DOHH2 (cell line): ENCODE measurements at regions not wholly inside any gene's neighbourhood (a gene's known extent, or its start where the extent isn't known, plus 50 kb on each side); places are given as distances from the start of the nearest gene placed in this dataset.

Experiments used
- H3F3A ChIP-seq: fragments of 200-600 bp; sonication (generic), shearing (Covaris generic); 2 replicates; pipeline ENCODE4 v1.6.0; 2016; ENCODE audit warnings: antibody characterized with exemption, mild to moderate bottlenecking; ENCODE audit not compliant: control insufficient read depth, insufficient read depth
- H3K27ac ChIP-seq: fragments of 200-600 bp; sonication (generic); 2 replicates; pipeline ENCODE4 v1.5.1; 2014; ENCODE audit warnings: low read depth, mild to moderate bottlenecking, low read length, moderate library complexity
- H3K27me3 ChIP-seq: fragments of 200-600 bp; sonication (generic); 2 replicates; pipeline ENCODE4 v1.6.1; 2014; ENCODE audit warnings: mild to moderate bottlenecking, low read length, mixed read lengths; ENCODE audit not compliant: control insufficient read depth
- H3K36me3 ChIP-seq: fragments of 200-600 bp; sonication (generic); 2 replicates; pipeline ENCODE4 v1.6.1; 2014; ENCODE audit warnings: mild to moderate bottlenecking, low read length, moderate library complexity, mixed read lengths; ENCODE audit not compliant: control insufficient read depth
- H3K4me1 ChIP-seq: fragments of 200-600 bp; sonication (generic); 2 replicates; pipeline ENCODE4 v1.6.1; 2014; ENCODE audit warnings: mild to moderate bottlenecking, low read length, mixed read lengths; ENCODE audit not compliant: control insufficient read depth
- H3K4me2 ChIP-seq: fragments of 200-600 bp; sonication (generic); 2 replicates; pipeline ENCODE4 v1.6.0; 2014; ENCODE audit warnings: mild to moderate bottlenecking, low read length, moderate library complexity
- H3K4me3 ChIP-seq: fragments of 200-600 bp; sonication (generic); 2 replicates; pipeline ENCODE4 v1.5.1; 2014; ENCODE audit warnings: mild to moderate bottlenecking, low read length, mixed read lengths
- H3K79me2 ChIP-seq: fragments of 200-600 bp; sonication (generic); 2 replicates; pipeline ENCODE4 v1.6.1; 2014; ENCODE audit warnings: mild to moderate bottlenecking, low read length, mixed read lengths; ENCODE audit not compliant: control insufficient read depth
- H3K9me2 ChIP-seq: fragments of 200-600 bp; sonication (generic); replicated peaks from 2 replicates; pipeline ENCODE4 v1.6.1; 2014; ENCODE audit warnings: mild to moderate bottlenecking, low read length, mixed read lengths; ENCODE audit not compliant: control insufficient read depth
- H3K9me3 ChIP-seq: fragments of 200-600 bp; sonication (generic); 2 replicates; pipeline ENCODE4 v1.6.1; 2014; ENCODE audit warnings: antibody characterized with exemption, low read length, mixed read lengths; ENCODE audit not compliant: control insufficient read depth, insufficient read depth
- H4K20me1 ChIP-seq: fragments of 200-600 bp; sonication (generic); 2 replicates; pipeline ENCODE4 v1.6.0; 2014; ENCODE audit warnings: low read depth, mild to moderate bottlenecking, antibody characterized with exemption, low read length, moderate library complexity; ENCODE audit not compliant: control insufficient read depth, insufficient read depth
- CTCF ChIP-seq: fragments of 200-600 bp; sonication (generic); IDR thresholded peaks from one replicate; pipeline ENCODE4 v1.5.1; 2014; ENCODE audit warnings: antibody characterized with exemption, mild to moderate bottlenecking, low read depth, low read length; ENCODE audit not compliant: poor library complexity, severe bottlenecking
- EZH2phosphoT487 ChIP-seq: fragments of 200-600 bp; sonication (generic); IDR thresholded peaks from 2 replicates; pipeline ENCODE4 v1.6.1; 2017; ENCODE audit warnings: borderline replicate concordance, mild to moderate bottlenecking, antibody characterized with exemption, low read length, moderate library complexity, mixed read lengths

GRCh38 chr1:81571946-81572345, 228.8 kb upstream of the ADGRL2 start:
- TF ChIP-seq EZH2phosphoT487 (no peak), CTCF (no peak)
- Histone ChIP-seq H3K4me1 (no peaks in the 10 kb centered on the region), H3K79me2 (no peaks in the 10 kb centered on the region), H3K27me3 (no peaks in the 10 kb centered on the region), H3F3A (no peaks in the 10 kb centered on the region), H3K9me3 (no peaks in the 10 kb centered on the region), H3K4me2 (no peak overlapping the region), H3K9me2 (no peaks in the 10 kb centered on the region), H4K20me1 (no peaks in the 10 kb centered on the region), H3K27ac (no peak overlapping the region), H3K36me3 (no peaks in the 10 kb centered on the region), H3K4me3 (no peak overlapping the region)

DNA sequence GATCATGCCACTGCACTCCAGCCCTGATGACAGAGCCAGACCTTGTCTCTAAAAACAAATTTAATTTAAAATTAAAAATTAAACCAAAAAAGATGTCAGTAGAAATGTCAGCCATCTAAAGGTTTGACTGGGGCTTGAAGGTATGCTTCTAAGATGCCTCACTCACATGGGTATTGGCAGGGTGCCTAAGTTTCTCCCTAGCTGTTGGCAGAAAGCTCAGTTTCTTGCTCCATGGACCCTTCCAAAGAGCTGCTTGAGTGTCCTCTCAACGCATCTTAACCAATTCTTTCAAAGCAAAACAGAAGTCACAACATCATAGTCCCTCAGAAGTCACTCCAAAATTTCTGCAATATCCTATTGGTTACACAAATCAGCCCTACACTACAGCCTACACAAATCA, 231.0 kb upstream of the ADGRL2 start:
- Histone ChIP-seq H3K4me1 (no peaks in the 10 kb centered on the region), H4K20me1 (no peaks in the 10 kb centered on the region), H3F3A (no peaks in the 10 kb centered on the region), H3K36me3 (no peaks in the 10 kb centered on the region), H3K27ac (no peak overlapping the region), H3K4me2 (no peak overlapping the region), H3K9me3 (no peaks in the 10 kb centered on the region), H3K9me2 (no peaks in the 10 kb centered on the region), H3K4me3 (no peak overlapping the region), H3K79me2 (no peaks in the 10 kb centered on the region), H3K27me3 (no peaks in the 10 kb centered on the region)
- no peak for TF ChIP-seq CTCF
- no peak for TF ChIP-seq EZH2phosphoT487

GRCh38 chr1:81563632-81564031, 237.1 kb upstream of the ADGRL2 start:
- no peaks in the 10 kb centered on the region for H3K9me3 ChIP-seq
- no peaks in the 10 kb centered on the region for H4K20me1 ChIP-seq
- H3K4me2 ChIP-seq: no peak overlapping the region
- H3K27ac ChIP-seq: no peak overlapping the region
- H3F3A ChIP-seq: no peaks in the 10 kb centered on the region
- TF ChIP-seq CTCF (no peak), EZH2phosphoT487 (no peak)
- no peaks in the 10 kb centered on the region for H3K79me2 ChIP-seq
- H3K9me2 ChIP-seq: no peaks in the 10 kb centered on the region
- no peaks in the 10 kb centered on the region for H3K27me3 ChIP-seq
- no peaks in the 10 kb centered on the region for H3K4me1 ChIP-seq
- no peaks in the 10 kb centered on the region for H3K36me3 ChIP-seq
- H3K4me3 ChIP-seq: no peak overlapping the region

DNA sequence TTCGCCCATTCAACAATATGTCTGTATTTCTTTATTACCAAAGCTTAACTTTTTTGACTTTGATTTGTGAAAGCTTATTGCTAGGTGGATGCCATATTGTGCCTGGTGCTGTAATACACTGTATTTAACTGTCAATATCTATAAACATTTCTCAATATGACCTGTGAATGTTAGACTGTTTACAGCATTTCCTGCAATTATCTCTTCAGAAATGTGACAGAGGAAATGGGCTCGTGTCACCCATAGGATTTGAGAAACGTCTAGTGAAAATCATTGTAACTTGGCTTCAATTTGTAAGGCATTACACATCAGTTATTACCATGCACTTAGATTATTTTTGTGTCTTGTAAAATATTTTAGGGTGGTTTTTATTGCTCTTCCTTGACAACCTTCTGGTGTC, 237.8 kb upstream of the ADGRL2 start:
- Histone ChIP-seq H3K27ac (no peak overlapping the region), H3K4me3 (no peak overlapping the region), H3K27me3 (no peaks in the 10 kb centered on the region), H3K9me3 (no peaks in the 10 kb centered on the region), H3K4me2 (no peak overlapping the region), H4K20me1 (no peaks in the 10 kb centered on the region), H3K36me3 (no peaks in the 10 kb centered on the region), H3K9me2 (no peaks in the 10 kb centered on the region), H3K79me2 (no peaks in the 10 kb centered on the region), H3F3A (no peaks in the 10 kb centered on the region), H3K4me1 (no peaks in the 10 kb centered on the region)
- TF ChIP-seq EZH2phosphoT487 (no peak), CTCF (no peak)
